ENCODE measurements at regions not wholly inside any gene's neighbourhood (a gene's known extent, or its start where the extent isn't known, plus 50 kb on each side); places are given as distances from the start of the nearest gene placed in this dataset.

- Histone ChIP-seq H3K27ac (ENCODE audit: low read depth in 1 of 2, low read length in 1 of 2) (no peak overlapping the region), H3K4me1 (ENCODE audit: control insufficient read depth in 5 of 5, insufficient read depth in 5 of 5, low read length in 5 of 5) (no peaks in the 10 kb centered on the region), H3K27me3 (ENCODE audit: control insufficient read depth in 3 of 3, insufficient read depth in 3 of 3, low read length in 2 of 3) (no peaks in the 10 kb centered on the region), H3K4me3 (no peak overlapping the region), H3K9ac (ENCODE audit: insufficient read depth in 1 of 2, low read length in 2 of 2) (no peak overlapping the region), H3K36me3 (ENCODE audit: control insufficient read depth in 4 of 4, insufficient read depth in 4 of 4, low read length in 4 of 4) (no peaks in the 10 kb centered on the region), H3K9me3 (ENCODE audit: control insufficient read depth in 4 of 4, insufficient read depth in 3 of 4, low read length in 3 of 4) (peaks cover 0 to 10% (median 0%) of the 10 kb centered on the region in 4 donors)
- TF ChIP-seq, protein P1, sequence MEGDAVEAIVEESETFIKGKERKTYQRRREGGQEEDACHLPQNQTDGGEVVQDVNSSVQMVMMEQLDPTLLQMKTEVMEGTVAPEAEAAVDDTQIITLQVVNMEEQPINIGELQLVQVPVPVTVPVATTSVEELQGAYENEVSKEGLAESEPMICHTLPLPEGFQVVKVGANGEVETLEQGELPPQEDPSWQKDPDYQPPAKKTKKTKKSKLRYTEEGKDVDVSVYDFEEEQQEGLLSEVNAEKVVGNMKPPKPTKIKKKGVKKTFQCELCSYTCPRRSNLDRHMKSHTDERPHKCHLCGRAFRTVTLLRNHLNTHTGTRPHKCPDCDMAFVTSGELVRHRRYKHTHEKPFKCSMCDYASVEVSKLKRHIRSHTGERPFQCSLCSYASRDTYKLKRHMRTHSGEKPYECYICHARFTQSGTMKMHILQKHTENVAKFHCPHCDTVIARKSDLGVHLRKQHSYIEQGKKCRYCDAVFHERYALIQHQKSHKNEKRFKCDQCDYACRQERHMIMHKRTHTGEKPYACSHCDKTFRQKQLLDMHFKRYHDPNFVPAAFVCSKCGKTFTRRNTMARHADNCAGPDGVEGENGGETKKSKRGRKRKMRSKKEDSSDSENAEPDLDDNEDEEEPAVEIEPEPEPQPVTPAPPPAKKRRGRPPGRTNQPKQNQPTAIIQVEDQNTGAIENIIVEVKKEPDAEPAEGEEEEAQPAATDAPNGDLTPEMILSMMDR (IDR thresholded peaks at IDR 0.05; ENCODE audit: control extremely low read depth, extremely low read depth): no peak
- ATAC-seq (ENCODE audit: insufficient read depth, low FRiP score): no peak
- WGBS, 2 donors: 25 to 41% methylated on average over 2 of the region's 2 CpGs
- no peak for DNase-seq
Measured at GRCh38 chr2:187936228-187936627, 355.4 kb upstream of the GULP1 start.

- TF ChIP-seq, protein P1 (IDR thresholded peaks at IDR 0.05; ENCODE audit: control extremely low read depth, extremely low read depth): no peak
- no peaks in the 10 kb centered on the region for H3K4me1 ChIP-seq (ENCODE audit: control insufficient read depth in 5 of 5, insufficient read depth in 5 of 5, low read length in 5 of 5)
- 35 to 60% methylated on average over 1 of the region's 1 CpG for WGBS, 2 donors
- no peaks in the 10 kb centered on the region for H3K27me3 ChIP-seq (ENCODE audit: control insufficient read depth in 3 of 3, insufficient read depth in 3 of 3, low read length in 2 of 3)
- no peaks in the 10 kb centered on the region for H3K36me3 ChIP-seq (ENCODE audit: control insufficient read depth in 4 of 4, insufficient read depth in 4 of 4, low read length in 4 of 4)
- H3K4me3 ChIP-seq: no peak overlapping the region
- no peak overlapping the region for H3K9ac ChIP-seq (ENCODE audit: insufficient read depth in 1 of 2, low read length in 2 of 2)
- no peak for DNase-seq
- ATAC-seq (ENCODE audit: insufficient read depth, low FRiP score): no peak
- H3K9me3 ChIP-seq (ENCODE audit: control insufficient read depth in 4 of 4, insufficient read depth in 3 of 4, low read length in 3 of 4): peaks cover 0 to 9% (median 0%) of the 10 kb centered on the region in 4 donors
- H3K27ac ChIP-seq (ENCODE audit: low read depth in 1 of 2, low read length in 1 of 2): no peak overlapping the region
Measured at GRCh38 chr2:187939180-187939579, 352.5 kb upstream of the GULP1 start.

- Histone ChIP-seq H3K9me3 (ENCODE audit: control insufficient read depth in 4 of 4, insufficient read depth in 3 of 4, low read length in 3 of 4) (no peaks in the 10 kb centered on the region), H3K4me3 (no peak overlapping the region), H3K9ac (ENCODE audit: insufficient read depth in 1 of 2, low read length in 2 of 2) (no peak overlapping the region), H3K36me3 (ENCODE audit: control insufficient read depth in 4 of 4, insufficient read depth in 4 of 4, low read length in 4 of 4) (no peaks in the 10 kb centered on the region), H3K4me1 (ENCODE audit: control insufficient read depth in 5 of 5, insufficient read depth in 5 of 5, low read length in 5 of 5) (no peaks in the 10 kb centered on the region), H3K27ac (ENCODE audit: low read depth in 1 of 2, low read length in 1 of 2) (no peak overlapping the region), H3K27me3 (ENCODE audit: control insufficient read depth in 3 of 3, insufficient read depth in 3 of 3, low read length in 2 of 3) (no peaks in the 10 kb centered on the region)
- TF ChIP-seq, protein P1 (IDR thresholded peaks at IDR 0.05; ENCODE audit: control extremely low read depth, extremely low read depth): no peak
- ATAC-seq (ENCODE audit: insufficient read depth, low FRiP score) (no peak), DNase-seq (no peak)
Measured at GRCh38 chr2:187942876-187943275, 348.8 kb upstream of the GULP1 start.

GRCh38 chr2:187943772-187944369 is 347.8 kb upstream of the GULP1 start:
- 91 to 92% methylated on average over 6 of the region's 6 CpGs for WGBS, 2 donors
- no peak overlapping the region for H3K4me3 ChIP-seq
- no peaks in the 10 kb centered on the region for H3K36me3 ChIP-seq (ENCODE audit: control insufficient read depth in 4 of 4, insufficient read depth in 4 of 4, low read length in 4 of 4)
- DNase-seq (no peak), ATAC-seq (ENCODE audit: insufficient read depth, low FRiP score) (no peak)
- H3K9ac ChIP-seq (ENCODE audit: insufficient read depth in 1 of 2, low read length in 2 of 2): no peak overlapping the region
- H3K27ac ChIP-seq (ENCODE audit: low read depth in 1 of 2, low read length in 1 of 2): no peak overlapping the region
- H3K4me1 ChIP-seq (ENCODE audit: control insufficient read depth in 5 of 5, insufficient read depth in 5 of 5, low read length in 5 of 5): no peaks in the 10 kb centered on the region
- no peaks in the 10 kb centered on the region for H3K27me3 ChIP-seq (ENCODE audit: control insufficient read depth in 3 of 3, insufficient read depth in 3 of 3, low read length in 2 of 3)
- no peaks in the 10 kb centered on the region for H3K9me3 ChIP-seq (ENCODE audit: control insufficient read depth in 4 of 4, insufficient read depth in 3 of 4, low read length in 3 of 4)
- TF ChIP-seq, protein P1 (IDR thresholded peaks at IDR 0.05; ENCODE audit: control extremely low read depth, extremely low read depth): no peak

All from lung (tissue), 11 donors.